Left ventricle myocardium inferior (tissue), 1 donor: ENCODE measurements at regions not wholly inside any gene's neighbourhood (a gene's known extent, or its start where the extent isn't known, plus 50 kb on each side); places are given as distances from the start of the nearest gene placed in this dataset.

Experiments used
- DNase-seq: peaks from one replicate; pipeline ENCODE4 v3.0.0-alpha.2; 2020
- H3K27ac ChIP-seq: fragments of 200-600 bp; replicated peaks from 2 replicates; pipeline ENCODE4 v1.8.0; 2021
- H3K27me3 ChIP-seq: fragments of 200-600 bp; 2 replicates; pipeline ENCODE4 v1.8.0; 2021; ENCODE audit warnings: low read depth
- H3K36me3 ChIP-seq: fragments of 200-600 bp; 2 replicates; pipeline ENCODE4 v1.8.0; 2021
- H3K4me1 ChIP-seq: fragments of 200-600 bp; 2 replicates; pipeline ENCODE4 v1.8.0; 2021
- H3K4me3 ChIP-seq: fragments of 200-600 bp; 2 replicates; pipeline ENCODE4 v1.8.0; 2021; ENCODE audit warnings: mild to moderate bottlenecking, moderate library complexity
- H3K9me3 ChIP-seq: fragments of 200-600 bp; replicated peaks from 2 replicates; pipeline ENCODE4 v1.8.0; 2021
- intact Hi-C: fragments of 100-400 bp; cut with micrococcal nuclease; formaldehyde crosslinking; loops from one replicate; pipeline ENCODE4 v1.11.0; 2022
- TF ChIP-seq, protein P1 (sequence below): fragments of 200-600 bp; IDR thresholded peaks from 2 replicates; pipeline ENCODE4 v1.8.0; 2021; ENCODE audit warnings: antibody characterized with exemption, mild to moderate bottlenecking, borderline replicate concordance
- donor health status: DM: no; HTN: yes; CAD: no; lungs with severe emphysema.

DNA sequence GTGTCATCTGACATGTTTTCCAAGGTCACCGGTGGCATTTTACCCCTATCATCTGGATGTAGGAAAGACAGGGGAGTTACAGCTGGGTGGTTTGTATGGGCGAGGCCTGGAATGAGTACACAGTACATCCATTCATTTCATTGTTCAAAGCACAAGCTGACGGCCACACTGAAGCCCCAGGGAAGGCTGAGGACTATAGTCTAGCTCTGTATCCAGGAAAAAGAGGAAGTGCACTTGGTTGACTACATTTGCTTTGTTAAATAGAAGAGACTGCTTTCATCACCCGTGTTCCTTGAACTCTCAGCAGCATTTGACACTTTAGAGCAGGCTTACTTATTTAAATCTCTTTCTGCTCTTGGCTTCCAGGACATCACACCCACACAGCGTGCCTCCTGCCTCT is 1041.0 kb upstream of the TENM3 start:
- Histone ChIP-seq H3K27ac (no peak overlapping the region), H3K9me3 (no peaks in the 10 kb centered on the region), H3K36me3 (no peaks in the 10 kb centered on the region), H3K27me3 (no peaks in the 10 kb centered on the region), H3K4me3 (no peak overlapping the region), H3K4me1 (peaks cover 3% of the 10 kb centered on the region)
- TF ChIP-seq, protein P1, sequence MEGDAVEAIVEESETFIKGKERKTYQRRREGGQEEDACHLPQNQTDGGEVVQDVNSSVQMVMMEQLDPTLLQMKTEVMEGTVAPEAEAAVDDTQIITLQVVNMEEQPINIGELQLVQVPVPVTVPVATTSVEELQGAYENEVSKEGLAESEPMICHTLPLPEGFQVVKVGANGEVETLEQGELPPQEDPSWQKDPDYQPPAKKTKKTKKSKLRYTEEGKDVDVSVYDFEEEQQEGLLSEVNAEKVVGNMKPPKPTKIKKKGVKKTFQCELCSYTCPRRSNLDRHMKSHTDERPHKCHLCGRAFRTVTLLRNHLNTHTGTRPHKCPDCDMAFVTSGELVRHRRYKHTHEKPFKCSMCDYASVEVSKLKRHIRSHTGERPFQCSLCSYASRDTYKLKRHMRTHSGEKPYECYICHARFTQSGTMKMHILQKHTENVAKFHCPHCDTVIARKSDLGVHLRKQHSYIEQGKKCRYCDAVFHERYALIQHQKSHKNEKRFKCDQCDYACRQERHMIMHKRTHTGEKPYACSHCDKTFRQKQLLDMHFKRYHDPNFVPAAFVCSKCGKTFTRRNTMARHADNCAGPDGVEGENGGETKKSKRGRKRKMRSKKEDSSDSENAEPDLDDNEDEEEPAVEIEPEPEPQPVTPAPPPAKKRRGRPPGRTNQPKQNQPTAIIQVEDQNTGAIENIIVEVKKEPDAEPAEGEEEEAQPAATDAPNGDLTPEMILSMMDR = no peak
- no peak for DNase-seq
- intact Hi-C loops = no loop called here

DNA sequence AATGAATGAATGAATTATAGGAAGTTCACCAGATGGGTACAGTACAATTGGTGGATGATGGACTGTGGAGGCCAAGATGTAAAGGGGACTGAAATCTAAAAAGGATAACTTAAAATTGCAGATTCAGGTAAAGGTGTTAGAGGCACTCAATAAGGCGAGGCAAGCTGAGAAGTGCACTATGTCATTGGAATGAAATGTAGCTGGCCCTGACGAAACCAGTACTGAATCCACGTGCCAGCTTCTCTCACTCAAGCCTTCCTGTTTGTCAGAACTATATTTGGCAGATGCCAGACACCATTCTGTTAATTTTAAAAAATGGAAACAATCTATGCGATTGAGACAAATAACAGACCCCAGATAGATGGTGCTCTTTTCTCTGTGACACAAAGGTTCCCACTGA is 1039.1 kb upstream of the TENM3 start:
- Histone ChIP-seq H3K27me3 (no peaks in the 10 kb centered on the region), H3K4me3 (no peak overlapping the region), H3K4me1 (peaks cover 3% of the 10 kb centered on the region), H3K27ac (no peak overlapping the region), H3K9me3 (no peaks in the 10 kb centered on the region), H3K36me3 (no peaks in the 10 kb centered on the region)
- TF ChIP-seq, protein P1 = no peak
- intact Hi-C loops = no loop called here
- no peak for DNase-seq

DNA sequence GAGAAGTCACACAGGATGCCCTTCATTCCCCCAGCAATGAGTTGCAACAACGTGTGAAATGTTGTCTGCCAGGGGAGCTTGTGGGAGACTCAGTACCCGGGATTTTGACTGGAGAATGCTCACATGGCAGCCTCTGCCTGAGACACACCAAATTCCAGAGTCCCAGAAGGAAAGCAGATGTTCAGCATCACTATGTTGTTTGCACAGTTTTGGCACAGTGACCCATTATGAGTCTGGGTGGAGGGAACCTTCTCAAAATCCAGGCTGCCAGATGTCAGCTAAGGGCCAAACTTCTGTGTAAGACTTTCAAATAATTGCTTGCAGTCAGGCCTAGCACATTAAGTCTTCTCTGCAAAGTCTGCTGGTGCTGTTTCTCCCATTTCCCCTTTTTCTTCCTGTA is 1029.7 kb upstream of the TENM3 start:
- no peak for DNase-seq
- Histone ChIP-seq H3K27ac (no peak overlapping the region), H3K36me3 (no peaks in the 10 kb centered on the region), H3K27me3 (no peaks in the 10 kb centered on the region), H3K9me3 (no peaks in the 10 kb centered on the region), H3K4me3 (no peak overlapping the region), H3K4me1 (no peaks in the 10 kb centered on the region)
- TF ChIP-seq, protein P1 = no peak
- intact Hi-C loops = no loop called here

DNA sequence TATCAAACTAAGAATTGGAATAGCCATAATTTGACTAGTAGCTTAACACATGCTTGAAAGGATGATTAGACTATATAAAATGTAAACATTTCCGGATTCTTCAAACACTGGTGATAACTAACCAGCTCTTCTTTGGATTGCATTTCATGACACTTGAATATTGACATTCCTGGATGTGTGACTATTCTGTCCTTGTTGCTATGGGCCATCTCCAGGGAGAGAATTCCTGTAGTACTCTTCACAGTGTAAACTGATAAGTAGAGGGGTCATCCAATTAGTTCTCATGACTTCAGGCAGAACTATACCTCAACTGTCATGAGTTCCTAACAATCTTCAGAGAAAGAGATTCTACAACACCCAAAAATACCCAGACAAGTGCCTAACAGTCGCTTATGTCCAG is 1026.7 kb upstream of the TENM3 start:
- Histone ChIP-seq H3K4me1 (no peaks in the 10 kb centered on the region), H3K4me3 (no peak overlapping the region), H3K36me3 (no peaks in the 10 kb centered on the region), H3K27ac (no peak overlapping the region), H3K9me3 (no peaks in the 10 kb centered on the region), H3K27me3 (no peaks in the 10 kb centered on the region)
- DNase-seq = no peak
- intact Hi-C loops = no loop called here
- TF ChIP-seq, protein P1 = no peak

DNA sequence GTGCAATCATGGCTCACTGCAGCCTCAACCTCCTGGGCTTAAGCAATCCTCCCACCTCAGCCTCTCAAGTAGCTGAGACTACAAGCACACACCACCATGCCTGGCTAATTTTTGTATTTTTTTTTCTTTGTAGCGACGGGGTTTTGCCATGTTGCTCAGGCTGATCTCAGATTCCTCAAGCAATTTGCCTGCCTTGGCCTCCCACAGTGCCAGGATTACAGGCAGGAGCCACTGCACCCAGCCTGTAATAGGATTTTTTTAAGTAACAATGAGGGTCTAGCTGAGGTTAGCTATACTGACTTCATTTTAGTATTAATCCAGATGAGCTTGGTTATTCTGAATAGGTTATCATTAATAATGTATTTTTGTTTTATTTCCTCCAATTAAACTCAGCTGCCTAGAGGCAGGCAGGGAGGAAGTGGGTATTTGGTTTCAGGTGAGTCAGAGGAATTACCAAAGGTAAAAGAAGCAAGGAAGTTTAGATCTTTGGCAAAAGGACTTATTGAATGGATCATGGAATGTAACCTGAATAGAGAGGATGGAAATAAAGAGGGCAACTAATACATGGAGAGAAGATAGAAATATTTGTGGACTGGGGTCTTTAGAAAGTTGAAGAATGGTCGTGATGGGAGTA is 1023.3 kb upstream of the TENM3 start:
- H3K4me1 ChIP-seq = no peaks in the 10 kb centered on the region
- no peaks in the 10 kb centered on the region for H3K36me3 ChIP-seq
- intact Hi-C loops = no loop called here
- DNase-seq = no peak
- no peak overlapping the region for H3K27ac ChIP-seq
- no peaks in the 10 kb centered on the region for H3K27me3 ChIP-seq
- no peaks in the 10 kb centered on the region for H3K9me3 ChIP-seq
- TF ChIP-seq, protein P1 = no peak
- no peak overlapping the region for H3K4me3 ChIP-seq

DNA sequence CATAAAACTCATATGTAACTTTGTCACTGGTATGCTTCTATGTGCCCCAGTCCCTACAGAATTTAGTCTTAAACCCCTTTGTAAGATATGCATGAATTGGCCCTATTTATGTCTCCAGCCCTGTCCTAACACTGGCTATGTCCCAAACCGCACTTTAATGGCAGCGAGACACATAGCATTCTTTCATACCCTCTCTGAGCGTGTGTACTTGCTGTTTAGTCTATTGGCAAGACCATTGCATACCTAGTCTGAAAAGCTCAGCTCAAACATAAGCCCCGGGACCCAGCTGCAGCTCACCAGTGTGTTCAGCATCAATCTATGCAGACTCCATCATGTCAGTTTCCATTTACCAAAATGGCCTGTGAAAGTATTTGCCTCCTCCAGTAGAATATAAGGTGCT is 1018.4 kb upstream of the TENM3 start:
- intact Hi-C loops = no loop called here
- H3K27me3 ChIP-seq = no peaks in the 10 kb centered on the region
- no peak overlapping the region for H3K4me3 ChIP-seq
- DNase-seq = no peak
- TF ChIP-seq, protein P1 = no peak
- H3K27ac ChIP-seq = no peak overlapping the region
- H3K36me3 ChIP-seq = no peaks in the 10 kb centered on the region
- H3K4me1 ChIP-seq = no peaks in the 10 kb centered on the region
- no peaks in the 10 kb centered on the region for H3K9me3 ChIP-seq
